ENCODE measurements at regions not wholly inside any gene's neighbourhood (a gene's known extent, or its start where the extent isn't known, plus 50 kb on each side); places are given as distances from the start of the nearest gene placed in this dataset.

- no peak for DNase-seq
Measured at GRCh38 chr5:124457101-124457500, 289.3 kb downstream of the ZNF608 start.

- no peak for DNase-seq
Measured at GRCh38 chr5:124456249-124456648, 290.2 kb downstream of the ZNF608 start.

GRCh38 chr5:124454081-124454480, 292.4 kb downstream of the ZNF608 start:
- DNase-seq = no peak

GRCh38 chr5:124453221-124454051, 293.0 kb downstream of the ZNF608 start:
- DNase-seq = no peak

- DNase-seq = no peak
Measured at GRCh38 chr5:124452412-124452811, 294.0 kb downstream of the ZNF608 start.

- DNase-seq = no peak
Measured at GRCh38 chr5:124451721-124452383, 294.6 kb downstream of the ZNF608 start.

GRCh38 chr5:124446120-124446519, 300.3 kb downstream of the ZNF608 start:
- DNase-seq = no peak

GRCh38 chr5:124445070-124445619, 301.3 kb downstream of the ZNF608 start:
- no peak for DNase-seq

GRCh38 chr5:124444147-124444775, 302.2 kb downstream of the ZNF608 start:
- no peak for DNase-seq

- DNase-seq = no peak
Measured at GRCh38 chr5:124440471-124440870, 306.0 kb downstream of the ZNF608 start.

- DNase-seq = no peak
Measured at GRCh38 chr5:124439609-124440008, 306.8 kb downstream of the ZNF608 start.

- DNase-seq = no peak
Measured at GRCh38 chr5:124438903-124439281, 307.5 kb downstream of the ZNF608 start.

- no peak for DNase-seq
Measured at GRCh38 chr5:124438026-124438902, 308.2 kb downstream of the ZNF608 start.

- DNase-seq = no peak
Measured at GRCh38 chr5:124436294-124436693, 310.1 kb downstream of the ZNF608 start.

- no peak for DNase-seq
Measured at GRCh38 chr5:124433170-124433569, 313.3 kb downstream of the ZNF608 start.

- no peak for DNase-seq
Measured at GRCh38 chr5:124421584-124421983, 324.9 kb downstream of the ZNF608 start.

- DNase-seq = no peak
Measured at GRCh38 chr5:124420952-124421351, 325.5 kb downstream of the ZNF608 start.

- DNase-seq = no peak
Measured at GRCh38 chr5:124419531-124419930, 326.9 kb downstream of the ZNF608 start.

GRCh38 chr5:124418390-124418789, 328.0 kb downstream of the ZNF608 start:
- DNase-seq = no peak

GRCh38 chr5:124417196-124417595, 329.2 kb downstream of the ZNF608 start:
- DNase-seq = no peak

GRCh38 chr5:124416627-124417026, 329.8 kb downstream of the ZNF608 start:
- no peak for DNase-seq

GRCh38 chr5:124414973-124415372, 331.5 kb downstream of the ZNF608 start:
- DNase-seq = no peak

Data from NCI-H2081 treated with DMSO at 0.1 percent for 48 hours (cell line).